K562 (cell line): ENCODE measurements at regions not wholly inside any gene's neighbourhood (a gene's known extent, or its start where the extent isn't known, plus 50 kb on each side); places are given as distances from the start of the nearest gene placed in this dataset.
"Not testable (repeated sequence)": the region's sequence is repeated elsewhere in the genome, so short reads cannot be mapped to it uniquely, and the experiment has no call there.

Experiments
- ATAC-seq: fragments of 200-7000 bp; cut with Tn5 transposase; 3 replicates; pipeline ENCODE4 v1.9.1; 2020; ENCODE audit warnings: moderate library complexity
- BruUV-seq: library from RNA; stranded (reverse); fragments of 400-500 nt; replicated peaks from 2 replicates; lab custom pipeline; 2021; lab: Mats Ljungman, UMichigan
- CTCF ChIA-PET: fragments of 300-600 bp; formaldehyde crosslinking; extraction: SDS; loops from one replicate; lab custom pipeline; 2021; ENCODE audit warnings: low intra/inter-chr PET ratio; lab: Yijun Ruan, JAX
- POLR2A ChIA-PET: fragments of 300-600, 350-650 bp; sonication (Branson Sonifier 250); formaldehyde crosslinking; extraction: SDS; loops from one replicate; lab custom pipeline; 2021; ENCODE audit warnings: antibody characterized with exemption, inconsistent platforms; lab: Yijun Ruan, JAX
- DNase-seq, 4 experiments: peaks; one replicate each; pipeline versions ENCODE4 v3.0.0 to v3.0.0-alpha.2; 2011 to 2018; ENCODE audit warnings: low spot score in 3 of 4, mixed read lengths in 3 of 4; ENCODE audit errors: extremely low read depth in 1 of 4
- FAIRE-seq: peaks from 2 replicates; lab custom pipeline; 2011; peaks lifted over from hg19 to GRCh38; lab: Jason Lieb, UNC
- H2AFZ ChIP-seq: 2 replicates; pipeline ENCODE4 v1.6.0; 2011; ENCODE audit warnings: low read depth, low read length, control low read depth, inconsistent platforms
- H3K27ac ChIP-seq: fragments of 200-600 bp; 3 replicates; pipeline ENCODE4 v1.8.0; 2011; ENCODE audit warnings: low read depth, mild to moderate bottlenecking, control low read depth, inconsistent platforms, low read length, moderate library complexity, mixed read lengths; ENCODE audit errors: extremely low read depth
- H3K27me3 ChIP-seq, 2 experiments: fragments of 300-600 bp in 1 of 2; 2 replicates in 1 of 2; 3 replicates in 1 of 2; pipeline versions ENCODE4 v1.6.0 to v1.8.0; 2011; ENCODE audit warnings: inconsistent platforms in 2 of 2, low read length in 2 of 2, mild to moderate bottlenecking in 1 of 2, mixed read lengths in 1 of 2, moderate library complexity in 1 of 2; ENCODE audit not compliant: control insufficient read depth in 2 of 2, insufficient read depth in 2 of 2
- H3K36me3 ChIP-seq: fragments of 300-600 bp; 3 replicates; pipeline ENCODE4 v1.8.0; 2011; ENCODE audit warnings: mild to moderate bottlenecking, low read length, inconsistent platforms; ENCODE audit not compliant: control insufficient read depth, insufficient read depth
- H3K4me1 ChIP-seq, 2 experiments: fragments of 200-600 bp in 1 of 2; replicated peaks in 1 of 2; 2 replicates in 1 of 2; 3 replicates in 1 of 2; pipeline versions ENCODE4 v1.5.1 to v1.8.0; 2011; ENCODE audit warnings: inconsistent platforms in 2 of 2, low read length in 2 of 2, mild to moderate bottlenecking in 1 of 2, mixed read lengths in 1 of 2, moderate library complexity in 1 of 2; ENCODE audit not compliant: control insufficient read depth in 2 of 2, insufficient read depth in 2 of 2
- H3K4me2 ChIP-seq: 2 replicates; pipeline ENCODE4 v1.6.1; 2011; ENCODE audit warnings: low read length, control low read depth, inconsistent platforms, mixed read lengths; ENCODE audit not compliant: insufficient read depth
- H3K4me3 ChIP-seq: fragments of 200-600 bp; sonication (generic), shearing (Covaris generic); 2 replicates; pipeline ENCODE4 v1.5.1; 2016; ENCODE audit warnings: control low read depth, inconsistent platforms
- H3K79me2 ChIP-seq: fragments of 200-600 bp; 3 replicates; pipeline ENCODE4 v1.8.0; 2011; ENCODE audit warnings: low read length, inconsistent platforms; ENCODE audit not compliant: control insufficient read depth, insufficient read depth
- H3K9ac ChIP-seq, 2 experiments: 2 replicates each; pipeline versions ENCODE4 v1.6.0 to v1.6.1; 2011; ENCODE audit warnings: low read depth in 2 of 2, low read length in 2 of 2, control low read depth in 1 of 2, inconsistent platforms in 1 of 2, mild to moderate bottlenecking in 1 of 2, mixed read lengths in 1 of 2; ENCODE audit not compliant: insufficient read depth in 1 of 2
- H3K9me1 ChIP-seq: one replicate; pipeline ENCODE4 v1.6.0; 2011; ENCODE audit warnings: inconsistent platforms, mild to moderate bottlenecking, low read length, moderate library complexity; ENCODE audit not compliant: control insufficient read depth, insufficient read depth
- H3K9me3 ChIP-seq: replicated peaks from 2 replicates; pipeline ENCODE4 v1.5.1; 2011; ENCODE audit warnings: low read depth, low read length, inconsistent platforms; ENCODE audit not compliant: control insufficient read depth, insufficient read depth
- H4K20me1 ChIP-seq: replicated peaks from 2 replicates; pipeline ENCODE4 v1.6.1; 2011; ENCODE audit warnings: low read length, inconsistent platforms, mixed read lengths; ENCODE audit not compliant: control insufficient read depth, insufficient read depth
- ARNT ChIP-seq, 2 experiments: fragments of 450-650 bp; IDR thresholded peaks; 2 replicates each; pipeline ENCODE4 v1.6.1; 2016; ENCODE audit warnings: mild to moderate bottlenecking in 1 of 2
- CBX3 ChIP-seq, 2 experiments: IDR thresholded peaks; 1 replicate in 1 of 2; 2 replicates in 1 of 2; pipeline ENCODE4 v1.6.1; 2012; ENCODE audit warnings: inconsistent platforms in 2 of 2, low read length in 2 of 2, borderline replicate concordance in 1 of 2, control low read depth in 1 of 2
- EGR1 ChIP-seq: fragments of 450-650 bp; conservative IDR thresholded peaks from 2 replicates; pipeline ENCODE4 v1.6.1; 2017; ENCODE audit warnings: mild to moderate bottlenecking
- EHMT2 ChIP-seq: fragments of 450-650 bp; IDR thresholded peaks from 2 replicates; pipeline ENCODE4 v1.6.1; 2018; ENCODE audit warnings: antibody characterized with exemption
- ELF4 ChIP-seq: fragments of 450-650 bp; formaldehyde crosslinking; IDR thresholded peaks from 2 replicates; pipeline ENCODE4 v1.4.0; 2022; ENCODE audit warnings: missing genetic modification characterization
- FOXJ2 ChIP-seq: fragments of 200-800 bp; sonication (Bioruptor generic); IDR thresholded peaks from 2 replicates; pipeline ENCODE4 v1.6.1; 2016; ENCODE audit warnings: missing genetic modification characterization, missing compliant biosample characterization
- MEIS2 ChIP-seq: fragments of 450-650 bp; IDR thresholded peaks from 2 replicates; pipeline ENCODE4 v1.6.1; 2014; ENCODE audit warnings: mild to moderate bottlenecking; ENCODE audit not compliant: partially characterized antibody
- MTA3 ChIP-seq: fragments of 450-650 bp; formaldehyde crosslinking; IDR thresholded peaks from 2 replicates; pipeline ENCODE4 v1.6.1; 2017; ENCODE audit warnings: mild to moderate bottlenecking, borderline replicate concordance
- SMAD4 ChIP-seq: fragments of 250-450 bp; sonication (Bioruptor Pico); conservative IDR thresholded peaks from 2 replicates; pipeline ENCODE4 v1.8.0; 2021; ENCODE audit warnings: inconsistent platforms, mild to moderate bottlenecking, moderate library complexity
- TARDBP ChIP-seq: fragments of 450-650 bp; IDR thresholded peaks from 2 replicates; pipeline ENCODE4 v1.6.1; 2016
- TRIM28 ChIP-seq: fragments of 450-650 bp; IDR thresholded peaks from 2 replicates; pipeline ENCODE4 v1.6.1; 2017
- ZNF197 ChIP-seq: fragments of 200-800 bp; sonication (Bioruptor generic); IDR thresholded peaks from 2 replicates; pipeline ENCODE4 v1.6.1; 2016; ENCODE audit warnings: low read depth, missing genetic modification characterization, missing compliant biosample characterization
- WGBS: fragments of 100-300 bp; shearing (Covaris generic); methylation state at CpG from one replicate; pipeline ENCODE4 v1.1.6; 2016; ENCODE audit warnings: low coverage, mixed read lengths; ENCODE audit not compliant: insufficient coverage; ENCODE audit errors: missing lambda C conversion rate; 5-methylcytosine and 5-hydroxymethylcytosine counted together
- in situ Hi-C: fragments of 300-500 bp; cut with MboI; formaldehyde crosslinking; loops from 4 replicates; pipeline ENCODE4 v1.15.0; 2018; ENCODE audit warnings: inconsistent platforms, mixed read lengths
- intact Hi-C: fragments of 100-400 bp; cut with micrococcal nuclease; formaldehyde crosslinking; loops from 2 replicates; pipeline ENCODE4 v1.14.2; 2022
- TF ChIP-seq, protein P1 (sequence below), 2 experiments: fragments of 450-650 bp; IDR thresholded peaks; 2 replicates each; pipeline ENCODE4 v1.6.1; 2016
- TF ChIP-seq, protein P2 (sequence below): sonication (generic); formaldehyde crosslinking; IDR thresholded peaks from 2 replicates; pipeline ENCODE4 v1.8.0; 2023; ENCODE audit warnings: mild to moderate bottlenecking, missing genetic modification reagents
- TF ChIP-seq, protein P3 (sequence below): fragments of 250-450 bp; sonication (Bioruptor Pico); IDR thresholded peaks from 2 replicates; pipeline ENCODE4 v1.5.0; 2020; ENCODE audit warnings: mild to moderate bottlenecking

DNA sequence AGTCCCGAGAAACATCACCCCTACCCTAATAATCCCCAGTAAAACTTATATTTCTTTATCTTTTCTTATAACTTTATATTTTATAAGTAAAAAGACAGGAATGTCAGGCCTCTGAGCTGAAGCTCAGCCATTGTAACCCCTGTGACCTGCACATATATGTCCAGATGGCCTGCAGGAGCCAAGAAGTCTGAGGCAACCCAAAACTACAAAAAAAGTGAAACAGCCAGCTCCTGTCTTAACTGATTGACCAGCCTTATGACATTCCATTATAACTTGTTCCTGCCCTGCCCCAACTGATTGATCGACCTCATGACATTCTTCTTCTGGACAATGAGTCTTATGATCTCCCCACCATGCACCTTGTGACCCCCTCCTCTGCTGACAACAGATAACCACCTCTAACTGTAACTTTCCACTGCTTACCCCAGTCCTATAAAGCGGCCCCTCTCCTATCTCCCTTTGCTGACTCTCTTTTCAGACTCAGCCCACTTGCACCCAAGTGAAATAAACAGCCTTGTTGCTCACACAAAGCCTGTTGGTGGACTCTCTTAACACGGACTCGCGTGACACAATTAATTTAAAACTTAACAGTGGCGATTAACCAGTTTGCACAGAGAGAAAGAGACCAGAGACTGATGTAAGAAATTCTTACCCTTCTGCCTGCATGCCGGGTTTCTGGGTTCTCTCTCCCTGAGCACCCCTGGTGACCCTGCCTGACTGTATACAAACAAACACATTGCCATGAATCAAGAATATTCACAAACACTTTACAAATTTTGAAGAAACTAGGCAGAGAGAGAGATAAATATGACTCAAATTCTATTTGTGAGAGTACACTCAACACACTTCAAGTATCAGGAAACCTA lies 1109.2 kb upstream of the TMEM132C start:
- WGBS: 7% methylated on average over 8 of the region's 8 CpGs
- in situ Hi-C loops, H2AFZ ChIP-seq, H4K20me1 ChIP-seq, POLR2A ChIA-PET, H3K9me3 ChIP-seq, BruUV-seq, H3K9me1 ChIP-seq, H3K27me3 ChIP-seq, CTCF ChIA-PET: not testable (repeated sequence)
- H3K9ac ChIP-seq: peak overlapping the region; percentile 67 to 79; a peak in 3 of 4 replicates
- peak; percentile 88 for FAIRE-seq
- DNase-seq: peak; percentile 33 to 93 (median 58)
- peaks cover 84% of the 10 kb centered on the region for H3K79me2 ChIP-seq
- H3K4me1 ChIP-seq: peaks cover 3 to 18% of the 10 kb centered on the region in 2 experiments; a peak in 3 of 5 replicates
- H3K27ac ChIP-seq: peak overlapping the region; percentile 90
- peak; percentile 54 for ATAC-seq
- peaks cover 60% of the 10 kb centered on the region for H3K36me3 ChIP-seq
- H3K4me3 ChIP-seq: peak overlapping the region; percentile 16; the same call in 1 of the 2 replicates
- H3K4me2 ChIP-seq: peak overlapping the region; percentile 50
- intact Hi-C loops: loop anchor here (5.0 to 10.0 kb wide), 4 partner anchors 50 to 250 kb away; no protein-coding TSS in a partner anchor
- TF ChIP-seq SMAD4 (CRISPR knock-in tag) (peak; percentile 80), TRIM28 (peak; percentile 86), MEIS2 (peak; percentile 96), FOXJ2 (peak; percentile 56), EGR1 (peak; percentile 58), ZNF197 (peak; percentile 75), EHMT2 (peak; percentile 68), ELF4 (CRISPR knock-in tag) (peak; percentile 89; the same call in 1 of the 2 replicates), MTA3 (peak; percentile 91; the same call in 1 of the 2 replicates), ARNT (IDR thresholded peaks at IDR 0.05) (peak; percentile 87 to 95), CBX3 (IDR thresholded peaks at IDR 0.05; ENCODE audit: borderline replicate concordance in 1 of 2, low read length in 2 of 2) (peak in 1 of 2 experiments; percentile 18; a peak in 1 of 3 replicates), TARDBP (peak; percentile 61; the same call in 1 of the 2 replicates)
- TF ChIP-seq, protein P1, sequence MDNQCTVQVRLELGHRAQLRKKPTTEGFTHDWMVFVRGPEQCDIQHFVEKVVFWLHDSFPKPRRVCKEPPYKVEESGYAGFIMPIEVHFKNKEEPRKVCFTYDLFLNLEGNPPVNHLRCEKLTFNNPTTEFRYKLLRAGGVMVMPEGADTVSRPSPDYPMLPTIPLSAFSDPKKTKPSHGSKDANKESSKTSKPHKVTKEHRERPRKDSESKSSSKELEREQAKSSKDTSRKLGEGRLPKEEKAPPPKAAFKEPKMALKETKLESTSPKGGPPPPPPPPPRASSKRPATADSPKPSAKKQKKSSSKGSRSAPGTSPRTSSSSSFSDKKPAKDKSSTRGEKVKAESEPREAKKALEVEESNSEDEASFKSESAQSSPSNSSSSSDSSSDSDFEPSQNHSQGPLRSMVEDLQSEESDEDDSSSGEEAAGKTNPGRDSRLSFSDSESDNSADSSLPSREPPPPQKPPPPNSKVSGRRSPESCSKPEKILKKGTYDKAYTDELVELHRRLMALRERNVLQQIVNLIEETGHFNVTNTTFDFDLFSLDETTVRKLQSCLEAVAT (IDR thresholded peaks at IDR 0.05): peak; percentile 88
- TF ChIP-seq, protein P2, sequence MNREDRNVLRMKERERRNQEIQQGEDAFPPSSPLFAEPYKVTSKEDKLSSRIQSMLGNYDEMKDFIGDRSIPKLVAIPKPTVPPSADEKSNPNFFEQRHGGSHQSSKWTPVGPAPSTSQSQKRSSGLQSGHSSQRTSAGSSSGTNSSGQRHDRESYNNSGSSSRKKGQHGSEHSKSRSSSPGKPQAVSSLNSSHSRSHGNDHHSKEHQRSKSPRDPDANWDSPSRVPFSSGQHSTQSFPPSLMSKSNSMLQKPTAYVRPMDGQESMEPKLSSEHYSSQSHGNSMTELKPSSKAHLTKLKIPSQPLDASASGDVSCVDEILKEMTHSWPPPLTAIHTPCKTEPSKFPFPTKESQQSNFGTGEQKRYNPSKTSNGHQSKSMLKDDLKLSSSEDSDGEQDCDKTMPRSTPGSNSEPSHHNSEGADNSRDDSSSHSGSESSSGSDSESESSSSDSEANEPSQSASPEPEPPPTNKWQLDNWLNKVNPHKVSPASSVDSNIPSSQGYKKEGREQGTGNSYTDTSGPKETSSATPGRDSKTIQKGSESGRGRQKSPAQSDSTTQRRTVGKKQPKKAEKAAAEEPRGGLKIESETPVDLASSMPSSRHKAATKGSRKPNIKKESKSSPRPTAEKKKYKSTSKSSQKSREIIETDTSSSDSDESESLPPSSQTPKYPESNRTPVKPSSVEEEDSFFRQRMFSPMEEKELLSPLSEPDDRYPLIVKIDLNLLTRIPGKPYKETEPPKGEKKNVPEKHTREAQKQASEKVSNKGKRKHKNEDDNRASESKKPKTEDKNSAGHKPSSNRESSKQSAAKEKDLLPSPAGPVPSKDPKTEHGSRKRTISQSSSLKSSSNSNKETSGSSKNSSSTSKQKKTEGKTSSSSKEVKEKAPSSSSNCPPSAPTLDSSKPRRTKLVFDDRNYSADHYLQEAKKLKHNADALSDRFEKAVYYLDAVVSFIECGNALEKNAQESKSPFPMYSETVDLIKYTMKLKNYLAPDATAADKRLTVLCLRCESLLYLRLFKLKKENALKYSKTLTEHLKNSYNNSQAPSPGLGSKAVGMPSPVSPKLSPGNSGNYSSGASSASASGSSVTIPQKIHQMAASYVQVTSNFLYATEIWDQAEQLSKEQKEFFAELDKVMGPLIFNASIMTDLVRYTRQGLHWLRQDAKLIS (CRISPR knock-in tag): peak; percentile 71; the same call in 1 of the 2 replicates
- TF ChIP-seq, protein P3, sequence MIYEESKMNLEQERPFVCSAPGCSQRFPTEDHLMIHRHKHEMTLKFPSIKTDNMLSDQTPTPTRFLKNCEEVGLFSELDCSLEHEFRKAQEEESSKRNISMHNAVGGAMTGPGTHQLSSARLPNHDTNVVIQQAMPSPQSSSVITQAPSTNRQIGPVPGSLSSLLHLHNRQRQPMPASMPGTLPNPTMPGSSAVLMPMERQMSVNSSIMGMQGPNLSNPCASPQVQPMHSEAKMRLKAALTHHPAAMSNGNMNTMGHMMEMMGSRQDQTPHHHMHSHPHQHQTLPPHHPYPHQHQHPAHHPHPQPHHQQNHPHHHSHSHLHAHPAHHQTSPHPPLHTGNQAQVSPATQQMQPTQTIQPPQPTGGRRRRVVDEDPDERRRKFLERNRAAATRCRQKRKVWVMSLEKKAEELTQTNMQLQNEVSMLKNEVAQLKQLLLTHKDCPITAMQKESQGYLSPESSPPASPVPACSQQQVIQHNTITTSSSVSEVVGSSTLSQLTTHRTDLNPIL (CRISPR knock-in tag): 0 out of 2 replicates have a peak, but pooled peaks have one; percentile 47
